Transverse colon (tissue), 4 donors: ENCODE measurements at regions not wholly inside any gene's neighbourhood (a gene's known extent, or its start where the extent isn't known, plus 50 kb on each side); places are given as distances from the start of the nearest gene placed in this dataset.
"Not testable (repeated sequence)": the region's sequence is repeated elsewhere in the genome, so short reads cannot be mapped to it uniquely, and the experiment has no call there.

Experiments used
- DNase-seq: peaks from one replicate; pipeline ENCODE4 v3.0.0-alpha.2; 2019
- H3K27ac ChIP-seq, 4 donors: fragments of 200-600 bp; sonication (generic); 2 replicates each; pipeline ENCODE4 v1.5.1; 2016 to 2018; ENCODE audit warnings: inconsistent platforms in 4 of 4
- H3K27me3 ChIP-seq: fragments of 200-600 bp; sonication (generic); 2 replicates; pipeline ENCODE4 v1.5.1; 2017; ENCODE audit warnings: inconsistent platforms
- H3K36me3 ChIP-seq, 4 donors: fragments of 200-600 bp; sonication (generic); 2 replicates each; pipeline ENCODE4 v1.5.1; 2017 to 2019; ENCODE audit warnings: inconsistent platforms in 4 of 4
- H3K4me1 ChIP-seq, 4 donors: fragments of 200-600 bp; sonication (generic); 2 replicates each; pipeline ENCODE4 v1.5.1; 2017 to 2020; ENCODE audit warnings: inconsistent platforms in 4 of 4
- H3K4me3 ChIP-seq, 4 donors: fragments of 200-600 bp; sonication (generic); 1 replicate in 1 of 4; 2 replicates in 3 of 4; pipeline versions ENCODE4 v1.5.1 to v1.6.1; 2017 to 2019; ENCODE audit warnings: inconsistent platforms in 4 of 4
- H3K9me3 ChIP-seq, 2 donors: fragments of 200-600 bp; sonication (generic); 2 replicates each; pipeline ENCODE4 v1.5.1; 2017 to 2019; ENCODE audit warnings: inconsistent platforms in 2 of 2
- WGBS, 2 donors: methylation state at CpG; one replicate each; pipeline ENCODE4 v1.1.5; 2018; ENCODE audit warnings: low coverage in 1 of 2; 5-methylcytosine and 5-hydroxymethylcytosine counted together
- in situ Hi-C, 4 donors: fragments of 200-750 bp; cut with MboI; loops; one replicate each; pipeline versions ENCODE4 v1.15.0 to v1.15.1; 2017; ENCODE audit warnings: low sequenced_read_pairs in 3 of 4, low pct_ligation_motif_present in 1 of 4, low pct_unique_long_range_greater_than_20kb in 1 of 4
- intact Hi-C: fragments of 100-400 bp; cut with DNase I; formaldehyde crosslinking; loops from one replicate; pipeline ENCODE4 v1.15.1; 2023; ENCODE audit warnings: low total_unique reads

- intact Hi-C loops, H3K27ac ChIP-seq: not testable (repeated sequence)
- 78 to 91% methylated on average over 6 to 28 of the region's 28 CpGs for WGBS, 2 donors
These were observed 89.4 kb downstream of the DDX11 start for GRCh38 chr12:31162896-31163560.

GRCh38 chr12:31174293-31174692 lies 100.6 kb downstream of the DDX11 start:
- in situ Hi-C loops, H3K4me3 ChIP-seq, H3K4me1 ChIP-seq, H3K27ac ChIP-seq, DNase-seq, H3K36me3 ChIP-seq, intact Hi-C loops, H3K9me3 ChIP-seq, H3K27me3 ChIP-seq: not testable (repeated sequence)
- 76% methylated on average over 1 of the region's 1 CpG; no CpG with 5 or more reads in 1 of the 2 donors for WGBS, 2 donors

More at GRCh38 chr12:31162896-31163560, 89.4 kb downstream of the DDX11 start:
- H3K9me3 ChIP-seq, H3K4me3 ChIP-seq, in situ Hi-C loops, DNase-seq, H3K27me3 ChIP-seq, H3K4me1 ChIP-seq, H3K36me3 ChIP-seq: not testable (repeated sequence)

- H3K4me1 ChIP-seq, H3K27ac ChIP-seq, H3K27me3 ChIP-seq, in situ Hi-C loops, H3K36me3 ChIP-seq, H3K4me3 ChIP-seq, H3K9me3 ChIP-seq, intact Hi-C loops, DNase-seq: not testable (repeated sequence)
- 69% methylated on average over 4 of the region's 4 CpGs; no CpG with 5 or more reads in 1 of the 2 donors for WGBS, 2 donors
These were observed 103.9 kb downstream of the DDX11 start for GRCh38 chr12:31177514-31177913.

GRCh38 chr12:31178875-31179274 lies 105.2 kb downstream of the DDX11 start:
- H3K27me3 ChIP-seq, H3K4me1 ChIP-seq, DNase-seq, intact Hi-C loops, H3K27ac ChIP-seq, in situ Hi-C loops, H3K9me3 ChIP-seq, H3K36me3 ChIP-seq, H3K4me3 ChIP-seq: not testable (repeated sequence)
- 46 to 78% methylated on average over 4 of the region's 4 CpGs for WGBS, 2 donors

GRCh38 chr12:31179627-31180237 lies 106.1 kb downstream of the DDX11 start:
- H3K27me3 ChIP-seq, H3K27ac ChIP-seq, H3K36me3 ChIP-seq, H3K4me1 ChIP-seq, in situ Hi-C loops, H3K9me3 ChIP-seq, H3K4me3 ChIP-seq, intact Hi-C loops, DNase-seq: not testable (repeated sequence)
- 91 to 96% methylated on average over 1 to 2 of the region's 2 CpGs for WGBS, 2 donors

- H3K27ac ChIP-seq, DNase-seq, H3K4me1 ChIP-seq, intact Hi-C loops, in situ Hi-C loops, H3K4me3 ChIP-seq, H3K36me3 ChIP-seq, H3K9me3 ChIP-seq, H3K27me3 ChIP-seq: not testable (repeated sequence)
These were observed 108.9 kb downstream of the DDX11 start for GRCh38 chr12:31182571-31182970.

- H3K9me3 ChIP-seq, H3K4me3 ChIP-seq, H3K4me1 ChIP-seq, intact Hi-C loops, DNase-seq, H3K27ac ChIP-seq, in situ Hi-C loops, H3K36me3 ChIP-seq, H3K27me3 ChIP-seq: not testable (repeated sequence)
- 50 to 71% methylated on average over 1 of the region's 1 CpG for WGBS, 2 donors
These were observed 109.4 kb downstream of the DDX11 start for GRCh38 chr12:31183107-31183506.

- H3K36me3 ChIP-seq, intact Hi-C loops, H3K4me1 ChIP-seq, H3K4me3 ChIP-seq, in situ Hi-C loops, DNase-seq, H3K27ac ChIP-seq, H3K27me3 ChIP-seq, H3K9me3 ChIP-seq: not testable (repeated sequence)
- 92% methylated on average over 1 of the region's 1 CpG; no CpG with 5 or more reads in 1 of the 2 donors for WGBS, 2 donors
These were observed 110.2 kb downstream of the DDX11 start for GRCh38 chr12:31183899-31184298.

- H3K27me3 ChIP-seq, H3K4me3 ChIP-seq, in situ Hi-C loops, DNase-seq, H3K9me3 ChIP-seq, H3K27ac ChIP-seq, intact Hi-C loops, H3K36me3 ChIP-seq, H3K4me1 ChIP-seq: not testable (repeated sequence)
- 96% methylated on average over 20 of the region's 20 CpGs; no CpG with 5 or more reads in 1 of the 2 donors for WGBS, 2 donors
These were observed 111.0 kb downstream of the DDX11 start for GRCh38 chr12:31184667-31185066.

- H3K36me3 ChIP-seq, H3K27ac ChIP-seq, H3K9me3 ChIP-seq, H3K27me3 ChIP-seq, in situ Hi-C loops, intact Hi-C loops, H3K4me3 ChIP-seq, DNase-seq, H3K4me1 ChIP-seq: not testable (repeated sequence)
These were observed 119.0 kb downstream of the DDX11 start for GRCh38 chr12:31192689-31193088.

GRCh38 chr12:31195620-31196019 lies 122.0 kb downstream of the DDX11 start:
- H3K27me3 ChIP-seq, H3K27ac ChIP-seq, H3K4me3 ChIP-seq, intact Hi-C loops, DNase-seq, H3K9me3 ChIP-seq, H3K4me1 ChIP-seq, H3K36me3 ChIP-seq, in situ Hi-C loops: not testable (repeated sequence)
- WGBS, 2 donors: 12 to 13% methylated on average over 1 of the region's 1 CpG
